ENCODE measurements at regions not wholly inside any gene's neighbourhood (a gene's known extent, or its start where the extent isn't known, plus 50 kb on each side); places are given as distances from the start of the nearest gene placed in this dataset.

- TF ChIP-seq, protein P1, sequence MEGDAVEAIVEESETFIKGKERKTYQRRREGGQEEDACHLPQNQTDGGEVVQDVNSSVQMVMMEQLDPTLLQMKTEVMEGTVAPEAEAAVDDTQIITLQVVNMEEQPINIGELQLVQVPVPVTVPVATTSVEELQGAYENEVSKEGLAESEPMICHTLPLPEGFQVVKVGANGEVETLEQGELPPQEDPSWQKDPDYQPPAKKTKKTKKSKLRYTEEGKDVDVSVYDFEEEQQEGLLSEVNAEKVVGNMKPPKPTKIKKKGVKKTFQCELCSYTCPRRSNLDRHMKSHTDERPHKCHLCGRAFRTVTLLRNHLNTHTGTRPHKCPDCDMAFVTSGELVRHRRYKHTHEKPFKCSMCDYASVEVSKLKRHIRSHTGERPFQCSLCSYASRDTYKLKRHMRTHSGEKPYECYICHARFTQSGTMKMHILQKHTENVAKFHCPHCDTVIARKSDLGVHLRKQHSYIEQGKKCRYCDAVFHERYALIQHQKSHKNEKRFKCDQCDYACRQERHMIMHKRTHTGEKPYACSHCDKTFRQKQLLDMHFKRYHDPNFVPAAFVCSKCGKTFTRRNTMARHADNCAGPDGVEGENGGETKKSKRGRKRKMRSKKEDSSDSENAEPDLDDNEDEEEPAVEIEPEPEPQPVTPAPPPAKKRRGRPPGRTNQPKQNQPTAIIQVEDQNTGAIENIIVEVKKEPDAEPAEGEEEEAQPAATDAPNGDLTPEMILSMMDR (conservative IDR thresholded peaks at IDR 0.05; ENCODE audit: low read depth), result no peak
- DNase-seq (ENCODE audit: low spot score), result no peak
- POLR2A ChIA-PET (ENCODE audit: low non-redundant PET), result no interaction called here
- CTCF ChIA-PET, result no interaction called here
- no peak overlapping the region for H3K27ac ChIP-seq
These were observed 111.2 kb upstream of the SNX19 start for GRCh38 chr11:131027491-131027890.

GRCh38 chr11:131033151-131033651 lies 116.9 kb upstream of the SNX19 start:
- peak; percentile 68 for DNase-seq (ENCODE audit: low spot score)
- H3K27ac ChIP-seq, result peak overlapping the region; percentile 43; the same call in 1 of the 2 replicates
- TF ChIP-seq, protein P1 (conservative IDR thresholded peaks at IDR 0.05; ENCODE audit: low read depth), result no peak
- CTCF ChIA-PET, result interaction anchor here (1.2 kb wide), 1 partner anchor 54 kb away, joined by 4 read pairs; no protein-coding TSS in a partner anchor
- POLR2A ChIA-PET (ENCODE audit: low non-redundant PET), result no interaction called here

GRCh38 chr11:131036514-131036913 lies 120.2 kb upstream of the SNX19 start:
- TF ChIP-seq, protein P1 (conservative IDR thresholded peaks at IDR 0.05; ENCODE audit: low read depth), result no peak
- H3K27ac ChIP-seq, result no peak overlapping the region
- DNase-seq (ENCODE audit: low spot score), result no peak
- POLR2A ChIA-PET (ENCODE audit: low non-redundant PET), result no interaction called here
- CTCF ChIA-PET, result interaction anchor here (0.8 kb wide), 1 partner anchor 11 kb away, joined by 3 read pairs; no protein-coding TSS in a partner anchor

DNA sequence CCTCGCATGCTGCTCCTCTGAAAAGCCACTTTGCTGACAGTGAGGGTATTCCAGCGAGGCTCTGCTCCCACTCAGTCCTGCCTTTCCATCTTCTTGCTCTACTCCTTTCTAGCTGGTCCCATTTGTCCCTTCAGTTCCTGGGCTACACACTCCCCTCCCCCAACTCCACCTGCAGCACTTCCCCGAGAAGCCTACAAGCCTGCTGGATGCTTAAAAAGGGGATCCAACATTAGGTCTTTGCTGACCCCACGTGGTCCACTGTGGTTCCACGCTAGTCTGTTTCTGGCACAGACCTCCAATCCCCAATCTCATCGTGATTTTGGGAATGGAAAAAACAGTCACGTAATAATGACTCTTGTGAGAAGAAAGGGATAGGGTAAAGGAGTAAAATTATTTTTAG lies 121.6 kb upstream of the SNX19 start:
- TF ChIP-seq, protein P1 (conservative IDR thresholded peaks at IDR 0.05; ENCODE audit: low read depth), result no peak
- no peak for DNase-seq (ENCODE audit: low spot score)
- ChIA-PET POLR2A (ENCODE audit: low non-redundant PET) (no interaction called here), CTCF (interaction anchor here (0.6 kb wide), 1 partner anchor 1066 kb away, joined by 4 read pairs; no protein-coding TSS in a partner anchor)
- no peak overlapping the region for H3K27ac ChIP-seq

DNA sequence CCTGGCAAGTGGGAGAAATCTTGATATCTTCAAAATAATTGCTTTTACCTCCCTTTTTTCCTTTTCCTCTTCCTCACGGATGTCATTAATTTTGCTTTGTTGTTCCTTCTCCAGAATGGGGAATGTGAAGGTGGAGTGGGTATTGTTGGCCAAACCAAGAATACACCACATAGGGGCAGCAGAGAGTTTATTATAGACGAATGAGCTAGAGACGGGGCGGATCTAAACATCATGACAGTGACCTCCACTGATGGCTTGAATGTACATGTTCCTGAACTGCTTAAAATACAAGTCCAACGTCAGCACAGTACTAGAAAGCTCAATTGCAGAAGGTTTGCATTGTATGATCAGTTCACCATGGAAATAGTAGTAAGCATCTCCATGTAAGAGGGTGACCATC lies 122.3 kb upstream of the SNX19 start:
- ChIA-PET POLR2A (ENCODE audit: low non-redundant PET) (no interaction called here), CTCF (interaction anchor here (0.7 kb wide), 1 partner anchor 439 kb away, joined by 4 read pairs; no protein-coding TSS in a partner anchor)
- no peak for DNase-seq (ENCODE audit: low spot score)
- no peak overlapping the region for H3K27ac ChIP-seq
- TF ChIP-seq, protein P1 (conservative IDR thresholded peaks at IDR 0.05; ENCODE audit: low read depth), result no peak

- H3K27ac ChIP-seq, result no peak overlapping the region
- peak; percentile 46 for DNase-seq (ENCODE audit: low spot score)
- ChIA-PET CTCF (no interaction called here), POLR2A (ENCODE audit: low non-redundant PET) (no interaction called here)
- TF ChIP-seq, protein P1 (conservative IDR thresholded peaks at IDR 0.05; ENCODE audit: low read depth), result no peak
These were observed 125.2 kb upstream of the SNX19 start for GRCh38 chr11:131041331-131042040.

All from RWPE1 (cell line).